ENCODE measurements at regions not wholly inside any gene's neighbourhood (a gene's known extent, or its start where the extent isn't known, plus 50 kb on each side); places are given as distances from the start of the nearest gene placed in this dataset.

DNA sequence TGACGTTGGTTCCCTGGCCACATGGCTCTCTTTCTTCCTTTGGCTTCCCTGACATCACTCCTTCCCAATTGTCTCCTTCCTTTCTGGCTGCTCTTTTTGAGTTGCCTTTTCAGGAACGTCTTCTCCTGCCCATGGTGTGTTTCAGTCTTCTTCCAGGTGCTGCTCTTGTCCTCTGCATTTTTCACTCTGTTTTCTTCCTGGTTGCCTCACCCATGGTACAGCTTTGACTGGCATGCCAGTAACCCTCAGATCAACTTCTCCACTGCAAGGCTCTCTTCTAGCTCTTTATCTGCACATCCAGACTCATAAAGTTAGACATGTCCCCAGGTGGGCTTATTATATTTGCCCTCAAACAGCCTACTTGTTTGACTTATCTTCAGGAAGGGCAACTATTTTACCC is 91.0 kb upstream of the ANKH start:
- no peak for DNase-seq

DNA sequence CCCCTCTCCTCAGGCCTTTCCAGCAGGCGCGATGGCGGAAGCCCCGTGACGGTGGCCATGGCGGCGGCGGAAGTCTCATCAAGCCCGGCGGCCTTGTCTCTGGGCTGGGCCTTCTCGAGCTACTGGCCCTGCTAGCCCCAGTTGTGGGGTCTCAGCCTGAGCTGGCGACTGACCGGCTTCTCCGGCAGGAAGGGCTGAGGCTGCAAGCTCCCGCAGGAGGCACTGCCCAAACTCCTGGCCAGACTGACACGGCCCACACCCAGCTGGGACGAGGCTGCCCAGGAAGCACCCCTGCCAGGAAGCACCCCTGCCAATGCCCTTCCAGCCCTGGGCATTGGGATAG is 88.5 kb upstream of the ANKH start:
- no peak for DNase-seq

DNA sequence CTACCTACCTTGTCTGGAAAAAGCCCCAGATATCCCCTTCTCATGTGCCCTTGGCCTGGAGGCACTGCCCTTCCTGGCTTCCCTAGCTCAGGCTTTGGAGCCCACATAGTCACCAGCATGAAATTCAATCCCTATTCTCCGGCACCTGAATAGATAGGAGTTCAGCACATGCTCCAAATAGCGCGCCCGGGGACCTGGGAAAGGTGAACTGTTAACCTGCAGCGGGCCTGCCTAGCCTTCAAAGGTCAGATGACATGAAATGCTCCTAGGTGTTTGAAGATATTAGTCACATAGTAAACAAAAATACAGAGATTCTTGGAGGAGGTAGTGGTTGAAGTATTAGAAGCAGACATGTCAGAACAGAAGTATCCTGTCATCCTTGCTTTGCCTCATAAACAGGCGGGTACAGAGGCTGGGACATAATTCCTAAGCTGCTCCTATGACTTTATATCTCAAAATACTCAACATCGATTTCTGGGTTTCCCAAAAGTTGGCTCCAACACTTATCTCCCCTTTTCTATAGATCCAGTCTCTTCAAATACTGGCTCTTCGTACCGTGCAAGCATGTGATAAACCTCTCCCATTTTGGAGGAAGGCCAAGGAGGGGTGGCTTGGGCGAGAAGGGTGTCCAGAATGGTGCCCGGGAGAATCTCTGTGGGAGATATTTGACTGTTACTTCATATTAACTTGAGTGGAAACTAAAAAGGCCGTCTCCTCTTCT is 88.0 kb upstream of the ANKH start:
- no peak for DNase-seq

DNA sequence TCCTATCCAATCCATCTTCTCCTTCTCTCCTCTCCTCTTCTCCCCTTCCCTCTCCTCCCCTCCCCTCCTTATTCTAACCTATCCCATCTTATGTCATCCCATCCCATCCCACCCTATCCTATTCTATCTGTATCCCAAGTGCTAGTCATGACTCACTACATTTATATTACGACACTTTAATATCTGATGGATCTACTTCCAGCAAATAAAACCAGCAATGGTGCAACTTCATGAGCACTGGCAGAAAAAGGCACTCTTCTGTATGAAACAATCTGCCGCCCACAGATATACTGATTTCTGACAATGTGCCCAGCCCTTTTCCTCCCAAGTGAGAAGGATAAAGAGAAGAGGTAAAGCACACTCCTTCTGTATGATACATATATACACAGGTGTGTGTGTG is 86.6 kb upstream of the ANKH start:
- DNase-seq = no peak

DNA sequence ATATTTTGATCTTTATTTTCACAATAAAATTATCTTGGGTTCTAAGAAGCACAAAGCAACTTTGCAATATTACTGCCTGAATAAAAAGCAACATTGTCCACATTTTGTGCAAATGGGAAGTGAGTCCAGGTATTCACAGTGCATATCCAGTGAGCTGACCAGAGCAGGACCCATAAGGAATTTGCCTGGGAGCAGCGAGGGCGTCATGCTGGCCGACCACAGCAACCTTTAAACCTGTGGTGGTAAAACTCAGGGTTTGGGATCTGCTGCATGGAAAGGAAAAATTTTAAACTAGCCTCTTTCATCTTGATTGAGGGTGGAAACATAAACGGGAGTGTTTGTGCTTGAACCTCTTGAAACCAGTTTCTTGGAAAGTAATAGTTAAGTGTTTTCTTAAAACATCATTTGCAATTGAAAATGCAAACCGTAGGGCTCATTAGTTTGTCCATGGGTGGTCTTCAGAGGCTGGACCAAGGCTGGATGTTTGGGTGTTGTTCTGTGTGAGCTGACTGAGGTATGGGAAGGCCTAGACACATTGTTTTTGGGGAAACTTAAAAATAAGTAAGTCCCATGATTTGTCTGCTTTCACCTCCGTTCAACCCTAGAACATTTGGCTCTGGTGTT is 85.0 kb upstream of the ANKH start:
- DNase-seq = no peak

DNA sequence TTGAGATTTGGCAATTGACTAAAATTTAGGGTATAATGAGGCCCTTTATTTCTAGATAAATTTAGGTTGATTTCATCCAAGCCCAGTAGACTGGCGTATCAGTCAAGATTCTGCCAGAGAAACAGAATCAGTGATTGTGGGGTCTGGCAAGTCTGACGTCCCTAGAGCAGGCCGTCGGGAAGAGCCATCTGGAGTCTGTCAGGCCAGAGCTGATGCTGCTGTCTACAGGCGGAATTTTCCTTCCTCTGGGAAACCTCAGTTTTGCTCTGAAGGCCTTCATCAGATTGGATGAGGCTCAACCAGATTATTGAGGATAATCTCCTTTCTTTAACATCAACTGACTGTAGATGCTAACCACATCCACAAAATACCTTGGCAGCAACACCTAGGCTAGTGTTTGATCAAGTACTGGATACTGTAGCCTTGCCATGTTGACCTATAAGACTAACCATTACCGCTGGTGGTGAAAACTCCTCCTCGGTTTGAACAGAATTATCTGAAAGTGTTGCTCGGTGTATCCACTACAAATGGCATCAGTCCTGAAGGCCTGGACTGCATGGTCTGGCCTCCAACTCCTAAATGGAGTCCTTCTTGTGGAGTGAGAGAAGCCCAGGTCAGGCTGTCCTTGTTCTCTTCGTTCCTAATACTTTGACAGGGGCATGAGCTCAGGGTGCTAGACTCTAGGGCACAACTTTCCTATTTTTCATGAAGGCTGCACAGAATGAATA is 83.2 kb upstream of the ANKH start:
- no peak for DNase-seq

- DNase-seq = no peak
Measured at GRCh38 chr5:14954216-14954615, 82.6 kb upstream of the ANKH start.

DNA sequence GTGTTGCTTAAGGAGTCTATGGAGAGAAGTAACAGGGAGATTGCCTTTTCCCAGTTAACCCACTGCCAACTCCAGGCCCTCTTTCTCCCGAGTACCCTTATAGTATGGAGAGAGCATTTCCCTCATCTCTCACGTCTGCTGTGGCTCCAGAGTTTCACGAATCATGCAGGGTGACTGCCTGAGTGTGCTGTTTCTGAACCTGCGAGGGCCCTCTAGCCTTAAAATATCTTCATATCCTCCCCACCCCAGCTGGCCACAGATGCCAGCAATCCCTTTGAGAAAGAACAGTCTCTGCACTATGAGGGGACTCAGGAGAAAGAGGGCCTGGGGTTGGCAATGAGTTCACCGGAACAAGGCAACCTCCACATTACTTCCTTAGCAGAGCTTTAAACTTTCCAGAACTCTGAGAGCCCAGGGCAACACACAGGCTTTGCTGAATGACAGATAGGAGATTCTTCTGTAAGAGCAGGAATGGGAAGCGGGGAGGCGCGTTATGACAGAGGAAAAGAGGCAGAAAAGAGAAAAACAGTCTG is 81.6 kb upstream of the ANKH start:
- DNase-seq = no peak

DNA sequence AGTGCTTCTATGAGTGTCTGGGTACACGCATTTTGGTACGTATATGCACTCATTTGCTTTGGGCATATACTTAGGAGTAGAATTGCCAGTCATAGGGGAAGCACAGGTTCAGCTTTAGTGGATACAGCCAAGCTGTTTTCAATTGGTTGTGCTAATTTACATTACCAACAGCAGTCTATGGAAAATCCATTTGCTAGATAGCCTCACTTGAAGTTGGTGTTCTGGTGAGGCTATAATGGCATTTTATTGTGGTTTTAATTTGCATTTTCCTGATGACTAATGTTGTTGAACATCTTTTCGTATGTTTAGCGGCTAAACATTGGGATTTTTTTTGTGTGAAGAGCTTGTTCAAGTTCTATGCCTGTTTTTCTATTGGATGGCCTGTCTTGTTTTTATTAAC is 76.8 kb upstream of the ANKH start:
- no peak for DNase-seq

DNA sequence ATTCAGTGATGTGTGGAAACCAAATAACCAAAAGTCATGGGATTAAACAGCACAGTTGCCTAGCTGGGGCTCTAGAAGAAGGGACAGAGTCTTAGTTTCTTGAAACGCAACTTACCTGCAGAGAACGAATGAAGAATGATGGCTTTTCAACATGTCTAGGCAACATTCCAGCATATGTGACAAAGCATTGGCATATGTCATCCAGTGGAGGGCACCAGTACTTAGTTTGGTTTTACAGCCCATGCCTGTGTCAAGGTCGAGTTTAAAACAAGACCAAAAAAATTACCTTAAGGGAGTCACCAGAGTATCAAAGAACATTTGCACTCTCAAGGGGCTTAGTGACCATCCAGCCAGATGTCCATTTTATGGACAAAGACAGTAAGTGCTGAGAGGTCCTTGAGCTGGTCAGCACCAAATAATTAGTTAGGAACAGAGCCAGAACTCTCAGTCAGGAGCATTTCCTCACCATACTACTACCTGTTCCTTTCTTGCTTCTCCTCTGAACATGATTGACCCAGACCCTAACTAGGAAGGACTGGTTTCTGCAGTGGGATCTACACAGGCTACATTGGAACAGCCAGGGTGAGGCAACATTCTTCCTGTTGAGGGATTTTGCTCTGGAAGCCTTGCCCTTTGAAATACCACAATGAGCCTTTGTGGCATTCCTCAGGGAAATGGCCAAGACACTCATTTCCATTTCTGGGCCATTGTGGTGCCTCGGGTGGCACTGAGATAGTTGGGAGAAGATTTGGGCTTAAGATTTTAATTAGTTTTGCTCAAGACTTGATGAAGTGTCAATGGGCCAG is 75.4 kb upstream of the ANKH start:
- DNase-seq = peak; percentile 49

GRCh38 chr5:14945450-14945849 is 73.9 kb upstream of the ANKH start:
- DNase-seq = no peak

- no peak for DNase-seq
Measured at GRCh38 chr5:14944996-14945395, 73.4 kb upstream of the ANKH start.

DNA sequence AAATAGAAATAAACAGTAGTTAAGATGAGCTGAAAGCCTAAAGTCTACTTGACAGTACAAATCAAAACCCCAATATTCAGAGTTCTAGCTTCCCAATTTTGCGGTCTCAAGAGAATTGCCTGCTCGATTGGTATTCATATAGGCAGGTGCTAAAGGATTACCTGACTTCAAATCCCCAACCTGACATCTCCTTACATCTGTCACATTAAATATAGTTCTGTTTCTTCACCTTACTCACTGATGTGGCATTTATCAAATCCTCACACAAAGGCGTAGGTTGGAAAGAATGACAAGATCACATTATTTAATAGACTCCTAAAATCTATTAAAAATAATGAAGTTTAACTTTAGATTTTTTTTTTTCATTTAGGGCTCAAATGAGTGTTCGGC is 72.8 kb upstream of the ANKH start:
- DNase-seq = no peak

- DNase-seq = no peak
Measured at GRCh38 chr5:14942212-14942611, 70.6 kb upstream of the ANKH start.

GRCh38 chr5:14937254-14937653 is 65.7 kb upstream of the ANKH start:
- DNase-seq = no peak

- DNase-seq = no peak
Measured at GRCh38 chr5:14936588-14936987, 65.0 kb upstream of the ANKH start.

DNA sequence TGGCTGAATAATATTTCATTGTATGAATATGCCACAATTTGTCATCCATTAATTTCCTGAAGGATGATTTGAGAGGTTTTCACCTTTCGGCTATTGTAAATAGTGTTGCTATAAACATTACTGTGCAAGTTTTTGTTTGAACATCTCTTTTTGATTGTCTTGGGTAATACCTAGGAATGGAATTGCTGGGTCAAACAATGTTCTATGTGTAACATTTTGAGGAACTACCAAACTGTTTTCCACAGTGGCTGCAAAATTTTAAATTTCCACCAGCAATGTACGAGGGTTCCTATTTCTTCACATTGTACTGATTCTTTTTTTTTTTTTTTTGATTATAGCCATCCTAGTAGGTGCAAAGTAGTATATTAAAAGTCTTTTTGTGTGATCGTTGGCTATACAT is 63.8 kb upstream of the ANKH start:
- no peak for DNase-seq

GRCh38 chr5:14932902-14933469 is 61.4 kb upstream of the ANKH start:
- DNase-seq = no peak

GRCh38 chr5:14930486-14930885 is 58.9 kb upstream of the ANKH start:
- no peak for DNase-seq

GRCh38 chr5:14929293-14930065 is 57.9 kb upstream of the ANKH start:
- DNase-seq = no peak

DNA sequence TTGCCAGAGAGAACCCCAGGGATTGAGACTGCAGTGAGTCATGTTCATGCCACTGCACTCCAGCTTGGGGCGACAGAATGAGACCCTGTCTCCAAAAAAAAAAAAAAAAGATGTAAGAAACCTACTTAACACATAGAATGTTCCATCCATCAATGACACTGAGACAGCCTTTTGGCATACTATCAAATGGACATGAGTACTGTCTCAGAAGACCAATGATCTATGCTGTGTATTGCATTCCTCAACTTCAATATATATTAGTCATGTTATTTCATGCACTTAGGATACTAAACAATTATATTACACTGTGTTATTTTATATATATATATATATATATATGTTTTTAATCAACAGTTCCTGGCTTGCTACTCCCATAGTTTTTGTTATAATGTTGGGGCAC is 57.1 kb upstream of the ANKH start:
- DNase-seq = no peak

DNA sequence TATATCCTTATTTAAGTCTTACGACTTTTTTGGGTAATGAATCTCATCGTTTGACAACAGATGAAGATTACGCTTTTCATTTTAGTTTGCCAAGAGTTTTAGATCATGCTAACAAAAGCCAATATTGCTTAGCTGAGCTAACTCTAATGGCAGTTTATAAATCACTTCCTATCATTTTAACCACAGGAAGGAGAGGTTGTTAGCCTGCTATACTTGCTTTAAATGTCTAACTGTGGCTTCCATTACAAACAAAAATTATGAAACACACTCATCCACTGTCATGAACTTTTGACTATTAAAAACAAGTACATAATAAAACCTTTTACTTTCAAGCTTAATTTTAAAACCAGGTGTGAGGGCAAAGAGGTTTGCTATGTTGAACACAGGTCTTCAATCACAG is 53.7 kb upstream of the ANKH start:
- peak; percentile 17 for DNase-seq

Data from CD4-positive, alpha-beta T cell treated with Interleukin-4 for 4 hours (primary cell).